ENCODE measurements at regions not wholly inside any gene's neighbourhood (a gene's known extent, or its start where the extent isn't known, plus 50 kb on each side); places are given as distances from the start of the nearest gene placed in this dataset.

GRCh38 chr5:174793076-174793475 is 68.7 kb downstream of the MSX2 start:
- TF ChIP-seq CTCF (IDR thresholded peaks at IDR 0.05; ENCODE audit: low read depth, low read length, poor library complexity, severe bottlenecking) (no peak), EZH2phosphoT487 (IDR thresholded peaks at IDR 0.05; ENCODE audit: borderline replicate concordance, low read length) (no peak)

Measured in DOHH2 (cell line).